Psoas muscle (tissue), 7 donors: ENCODE measurements at regions not wholly inside any gene's neighbourhood (a gene's known extent, or its start where the extent isn't known, plus 50 kb on each side); places are given as distances from the start of the nearest gene placed in this dataset.

Experiments used
- ATAC-seq, 4 donors: fragments of 200-7000 bp; cut with Tn5 transposase; one replicate each; pipeline ENCODE4 v1.9.1; 2020; ENCODE audit warnings: moderate library complexity in 3 of 4, mild to moderate bottlenecking in 2 of 4
- DNase-seq, 2 donors: peaks; one replicate each; pipeline ENCODE4 v3.0.0-alpha.2; 2020
- H3K27ac ChIP-seq: fragments of 200-600 bp; one replicate; pipeline ENCODE4 v1.8.0; 2022
- H3K27me3 ChIP-seq, 3 donors: fragments of 200-600 bp in 1 of 3; one replicate each; pipeline versions ENCODE4 v1.6.1 to v1.8.0; 2013 to 2022; ENCODE audit warnings: low read length in 2 of 3, mild to moderate bottlenecking in 2 of 3, moderate library complexity in 1 of 3; ENCODE audit not compliant: insufficient read depth in 3 of 3
- H3K36me3 ChIP-seq, 2 donors: fragments of 200-600 bp in 1 of 2; one replicate each; pipeline versions ENCODE4 v1.6.1 to v1.8.0; 2013 to 2022; ENCODE audit warnings: low read depth in 1 of 2, mild to moderate bottlenecking in 1 of 2, moderate library complexity in 1 of 2; ENCODE audit not compliant: insufficient read depth in 1 of 2
- H3K4me1 ChIP-seq: fragments of 200-600 bp; one replicate; pipeline ENCODE4 v1.8.0; 2022
- H3K4me3 ChIP-seq: fragments of 200-600 bp; one replicate; pipeline ENCODE4 v1.8.0; 2022; ENCODE audit warnings: mild to moderate bottlenecking
- H3K9me3 ChIP-seq: fragments of 200-600 bp; one replicate; pipeline ENCODE4 v1.8.0; 2022
- WGBS, 3 donors: extraction: QIAGEN DNeasy Blood & Tissue Kit; methylation state at CpG; one replicate each; pipeline versions ENCODE4 v1.1.6 to v1.1.7; 2013; 5-methylcytosine and 5-hydroxymethylcytosine counted together
- intact Hi-C, 2 donors: fragments of 100-400 bp; cut with DNase I; formaldehyde crosslinking; loops; one replicate each; pipeline versions ENCODE4 v1.11.0 to v1.14.2; 2022
- TF ChIP-seq, protein P1 (sequence below): fragments of 200-600 bp; IDR thresholded peaks from one replicate; pipeline ENCODE4 v1.8.0; 2022; ENCODE audit warnings: antibody characterized with exemption
- donor health status: healthy with polysubstance abuse.
- donor health status: DM: no; HTN: no; CAD: no; lungs with moderate emphysema.
- donor health status: Bipolar disorder and iron deficiency.
- donor health status: healthy.
- donor health status: DM: yes; HTN: yes; CAD: no.
- donor health status: DM: no; HTN: no; CAD: no.
- donor health status: DM: yes; HTN: yes; CAD: no.

- Histone ChIP-seq H3K27ac (no peak overlapping the region), H3K4me3 (no peak overlapping the region), H3K9me3 (no peaks in the 10 kb centered on the region), H3K36me3 (no peaks in the 10 kb centered on the region), H3K27me3 (no peaks in the 10 kb centered on the region), H3K4me1 (no peaks in the 10 kb centered on the region)
- 70 to 74% (median 71%) methylated on average over 3 of the region's 3 CpGs for WGBS, 3 donors
- intact Hi-C loops: no loop called here
- DNase-seq (no peak), ATAC-seq (no peak)
- TF ChIP-seq, protein P1, sequence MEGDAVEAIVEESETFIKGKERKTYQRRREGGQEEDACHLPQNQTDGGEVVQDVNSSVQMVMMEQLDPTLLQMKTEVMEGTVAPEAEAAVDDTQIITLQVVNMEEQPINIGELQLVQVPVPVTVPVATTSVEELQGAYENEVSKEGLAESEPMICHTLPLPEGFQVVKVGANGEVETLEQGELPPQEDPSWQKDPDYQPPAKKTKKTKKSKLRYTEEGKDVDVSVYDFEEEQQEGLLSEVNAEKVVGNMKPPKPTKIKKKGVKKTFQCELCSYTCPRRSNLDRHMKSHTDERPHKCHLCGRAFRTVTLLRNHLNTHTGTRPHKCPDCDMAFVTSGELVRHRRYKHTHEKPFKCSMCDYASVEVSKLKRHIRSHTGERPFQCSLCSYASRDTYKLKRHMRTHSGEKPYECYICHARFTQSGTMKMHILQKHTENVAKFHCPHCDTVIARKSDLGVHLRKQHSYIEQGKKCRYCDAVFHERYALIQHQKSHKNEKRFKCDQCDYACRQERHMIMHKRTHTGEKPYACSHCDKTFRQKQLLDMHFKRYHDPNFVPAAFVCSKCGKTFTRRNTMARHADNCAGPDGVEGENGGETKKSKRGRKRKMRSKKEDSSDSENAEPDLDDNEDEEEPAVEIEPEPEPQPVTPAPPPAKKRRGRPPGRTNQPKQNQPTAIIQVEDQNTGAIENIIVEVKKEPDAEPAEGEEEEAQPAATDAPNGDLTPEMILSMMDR: no peak
Measured at GRCh38 chr18:55048892-55049291, 89.6 kb upstream of the CCDC68 start.

DNA sequence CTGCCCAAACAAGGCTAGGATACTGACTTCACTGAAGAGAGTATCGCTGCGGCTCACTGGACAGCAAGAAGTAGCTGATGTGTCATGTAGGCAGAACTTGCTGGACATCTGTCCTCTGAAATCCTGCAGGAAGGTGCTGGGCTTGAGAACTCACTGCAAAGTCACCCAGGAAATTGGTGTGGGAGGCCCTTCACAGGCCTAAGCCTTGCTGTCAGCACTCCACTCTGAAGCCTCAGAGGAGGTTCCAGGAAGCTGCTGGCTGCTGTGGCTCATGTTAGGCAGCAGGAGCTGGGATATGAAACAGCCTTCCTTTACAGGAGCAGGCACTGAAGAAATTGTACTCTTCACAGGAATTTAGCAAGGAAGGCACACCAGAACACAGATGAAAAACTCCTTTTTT is 88.3 kb upstream of the CCDC68 start:
- H3K27me3 ChIP-seq: no peaks in the 10 kb centered on the region
- WGBS, 3 donors: 93 to 100% (median 95%) methylated on average over 2 of the region's 2 CpGs
- intact Hi-C loops: no loop called here

DNA sequence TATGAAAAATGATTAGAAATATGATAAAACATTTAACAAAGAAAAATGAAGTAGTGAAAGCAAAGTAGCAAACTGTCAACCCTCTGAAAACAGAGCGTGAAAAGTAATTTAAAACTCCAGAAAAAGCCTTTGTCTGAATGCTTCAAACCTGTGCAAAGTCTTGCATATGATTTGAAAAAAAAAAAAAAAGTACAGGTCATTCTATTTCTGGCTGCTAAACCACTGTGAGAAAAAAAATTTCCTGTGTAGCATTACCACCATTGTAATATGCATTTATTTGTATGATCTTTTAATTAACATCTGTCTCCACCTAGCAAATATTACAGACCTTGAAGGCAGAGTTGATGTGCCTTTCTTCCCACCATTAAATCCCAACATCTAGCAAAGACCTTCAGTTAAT is 82.1 kb upstream of the CCDC68 start:
- H3K4me3 ChIP-seq: no peak overlapping the region
- H3K4me1 ChIP-seq: no peaks in the 10 kb centered on the region
- H3K9me3 ChIP-seq: no peaks in the 10 kb centered on the region
- DNase-seq (no peak), ATAC-seq (no peak)
- TF ChIP-seq, protein P1: no peak
- 59 to 61% (median 60%) methylated on average over 1 of the region's 1 CpG for WGBS, 3 donors
- intact Hi-C loops: no loop called here
- no peak overlapping the region for H3K27ac ChIP-seq
- H3K36me3 ChIP-seq: no peaks in the 10 kb centered on the region
- H3K27me3 ChIP-seq: no peaks in the 10 kb centered on the region

More for the DNA sequence above, 88.3 kb upstream of the CCDC68 start:
- DNase-seq: no peak
- no peak for ATAC-seq
- H3K36me3 ChIP-seq: no peaks in the 10 kb centered on the region
- TF ChIP-seq, protein P1: no peak
- H3K27ac ChIP-seq: no peak overlapping the region
- H3K4me3 ChIP-seq: no peak overlapping the region
- no peaks in the 10 kb centered on the region for H3K4me1 ChIP-seq
- H3K9me3 ChIP-seq: no peaks in the 10 kb centered on the region

DNA sequence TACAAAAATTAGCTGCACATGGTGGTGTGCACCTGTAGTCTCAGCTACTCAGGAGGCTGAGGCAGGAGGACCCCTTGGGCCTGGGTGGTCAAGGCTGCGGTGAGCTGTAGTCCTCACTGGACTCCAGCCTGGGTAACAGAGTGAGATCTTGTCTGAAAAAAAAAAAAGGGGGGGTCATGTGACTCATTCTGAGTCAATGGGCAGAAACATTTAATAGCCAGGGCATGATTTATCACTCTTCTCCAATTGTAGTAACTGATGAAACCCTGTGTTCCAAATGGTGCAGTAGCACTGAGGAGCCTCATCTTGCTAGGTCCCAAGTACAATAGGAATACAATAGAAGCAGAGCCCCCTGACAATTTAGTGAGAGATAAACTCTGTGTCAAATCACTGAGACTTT is 78.9 kb upstream of the CCDC68 start:
- TF ChIP-seq, protein P1: no peak
- Histone ChIP-seq H3K4me3 (no peak overlapping the region), H3K27ac (no peak overlapping the region), H3K36me3 (no peaks in the 10 kb centered on the region), H3K4me1 (no peaks in the 10 kb centered on the region), H3K27me3 (no peaks in the 10 kb centered on the region), H3K9me3 (no peaks in the 10 kb centered on the region)
- intact Hi-C loops: no loop called here
- DNase-seq (no peak), ATAC-seq (no peak)
- 93 to 100% (median 100%) methylated on average over 1 of the region's 1 CpG for WGBS, 3 donors

DNA sequence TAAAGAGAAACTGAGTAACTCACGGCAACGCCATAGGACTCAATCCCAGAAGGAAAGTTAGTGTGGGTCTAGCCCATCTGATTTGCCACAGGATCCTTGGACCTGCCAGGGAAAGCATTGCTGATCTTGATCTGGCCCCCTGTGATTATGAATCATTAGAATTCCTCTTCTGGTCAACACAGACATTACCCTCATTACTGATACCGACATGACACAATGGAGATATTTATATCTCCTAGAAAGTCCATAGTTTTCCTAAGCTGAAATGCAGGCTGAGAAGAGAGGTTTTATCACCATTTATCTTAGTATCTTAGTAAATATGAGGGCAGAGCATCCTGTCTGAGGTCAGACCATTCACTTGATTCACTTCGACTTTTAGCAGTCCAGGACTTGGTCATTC is 75.5 kb upstream of the CCDC68 start:
- H3K27me3 ChIP-seq: no peaks in the 10 kb centered on the region
- no peaks in the 10 kb centered on the region for H3K36me3 ChIP-seq
- intact Hi-C loops: no loop called here
- H3K4me1 ChIP-seq: no peaks in the 10 kb centered on the region
- H3K4me3 ChIP-seq: no peak overlapping the region
- 80 to 85% (median 82%) methylated on average over 4 of the region's 4 CpGs for WGBS, 3 donors
- no peaks in the 10 kb centered on the region for H3K9me3 ChIP-seq
- TF ChIP-seq, protein P1: no peak
- ATAC-seq (no peak), DNase-seq (no peak)
- H3K27ac ChIP-seq: no peak overlapping the region
